GM12872 (cell line): ENCODE measurements at regions not wholly inside any gene's neighbourhood (a gene's known extent, or its start where the extent isn't known, plus 50 kb on each side); places are given as distances from the start of the nearest gene placed in this dataset.

ENCODE experiments used
- CTCF ChIP-seq: IDR thresholded peaks from 3 replicates; pipeline ENCODE4 v1.5.1; 2011; ENCODE audit warnings: low read depth, mild to moderate bottlenecking, low read length, moderate library complexity; ENCODE audit not compliant: insufficient read depth

GRCh38 chr15:60083318-60083717 lies 79.2 kb downstream of the FOXB1 start:
- no peak for TF ChIP-seq CTCF

DNA sequence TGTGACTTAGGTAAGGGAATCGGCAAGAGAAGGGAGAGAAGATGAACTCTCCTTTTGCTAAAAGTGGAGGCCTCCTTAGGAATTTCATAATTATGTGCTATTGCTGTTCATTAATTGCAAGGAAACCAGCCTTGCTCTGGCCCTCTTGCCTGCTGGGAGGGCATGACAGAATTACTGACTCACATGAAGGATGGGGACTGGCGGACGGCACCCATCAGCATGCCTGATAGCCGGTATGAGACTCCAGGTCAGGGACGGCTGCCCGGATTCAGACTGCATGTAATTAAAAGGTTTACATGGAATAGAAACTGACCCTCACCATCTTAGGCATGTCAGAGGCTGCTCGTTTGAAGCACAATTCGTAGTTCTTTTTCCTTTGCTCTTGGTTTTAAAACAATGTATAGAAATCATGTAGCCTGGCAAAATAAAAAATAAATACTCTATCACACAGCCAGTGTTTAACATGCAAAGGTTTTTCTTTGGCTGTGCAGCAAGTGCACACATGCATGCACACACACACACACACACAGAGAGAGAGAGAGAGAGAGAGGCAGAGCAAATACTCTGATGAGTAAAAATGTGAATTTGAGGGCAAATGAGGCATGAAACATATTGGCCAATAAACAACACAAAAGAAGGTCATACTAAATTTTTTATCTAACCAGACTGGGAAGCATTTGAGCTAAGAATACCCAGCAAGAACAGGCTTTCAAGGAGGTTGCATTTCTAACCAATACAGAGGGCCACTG lies 82.7 kb downstream of the FOXB1 start:
- no peak for TF ChIP-seq CTCF

DNA sequence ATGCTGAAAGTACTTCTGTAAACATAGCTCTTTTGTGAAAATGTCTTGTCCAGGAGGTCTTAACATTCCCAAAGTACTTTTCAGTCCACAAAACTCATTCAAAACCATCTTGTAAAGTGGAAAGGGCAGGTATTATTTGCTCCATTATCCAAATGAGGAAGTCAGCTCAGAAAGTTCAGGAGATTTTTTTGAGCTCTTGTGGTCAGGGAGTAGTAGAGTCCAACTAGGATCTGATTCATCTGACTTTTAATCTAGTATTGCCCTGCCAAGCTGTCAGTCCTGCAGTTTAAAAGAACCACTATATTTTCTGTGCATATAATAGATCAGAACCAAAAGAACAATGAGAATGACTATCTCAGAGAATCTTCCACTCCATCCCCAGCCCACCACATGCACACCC lies 83.5 kb downstream of the FOXB1 start:
- TF ChIP-seq CTCF, result no peak

- TF ChIP-seq CTCF, result no peak
Observed at GRCh38 chr15:60090747-60091146, 86.6 kb downstream of the FOXB1 start.

- no peak for TF ChIP-seq CTCF
Observed at GRCh38 chr15:60091157-60091556, 87.0 kb downstream of the FOXB1 start.

GRCh38 chr15:60091911-60092310 lies 87.8 kb downstream of the FOXB1 start:
- no peak for TF ChIP-seq CTCF

- TF ChIP-seq CTCF, result no peak
Observed at GRCh38 chr15:60093273-60094067, 89.4 kb downstream of the FOXB1 start.
